IMR-90 (cell line): ENCODE measurements at regions not wholly inside any gene's neighbourhood (a gene's known extent, or its start where the extent isn't known, plus 50 kb on each side); places are given as distances from the start of the nearest gene placed in this dataset.
"Not testable (repeated sequence)": the region's sequence is repeated elsewhere in the genome, so short reads cannot be mapped to it uniquely, and the experiment has no call there.

ENCODE experiments used
- ATAC-seq: fragments of 200-7000 bp; cut with Tn5 transposase; 2 replicates; pipeline ENCODE4 v1.9.1; 2020; ENCODE audit warnings: low read depth, mild to moderate bottlenecking, moderate library complexity
- BruUV-seq: library from RNA; stranded (reverse); fragments of 400-500 nt; replicated peaks from 2 replicates; lab custom pipeline; 2021; lab: Mats Ljungman, UMichigan
- CTCF ChIA-PET: fragments of 300-600 bp; formaldehyde crosslinking; extraction: SDS; loops from one replicate; lab custom pipeline; 2021; ENCODE audit warnings: antibody characterized with exemption; lab: Yijun Ruan, JAX
- POLR2A ChIA-PET: fragments of 300-600 bp; sonication (Branson Sonifier 250); formaldehyde crosslinking; loops from one replicate; lab custom pipeline; 2022; ENCODE audit warnings: antibody characterized with exemption; ENCODE audit not compliant: unreplicated experiment; lab: Charles Lee
- DNase-seq: peaks from one replicate; pipeline ENCODE4 v3.0.0; 2013
- H2AFZ ChIP-seq: replicated peaks from 2 replicates; pipeline ENCODE3; 2013; ENCODE audit warnings: low read length, mild to moderate bottlenecking; ENCODE audit not compliant: poor library complexity
- H2AK5ac ChIP-seq: 2 replicates; pipeline ENCODE4 v1.6.1; 2013; ENCODE audit warnings: low read depth, low read length, inconsistent platforms
- H2AK9ac ChIP-seq: replicated peaks from 2 replicates; pipeline ENCODE3; 2013; ENCODE audit warnings: mild to moderate bottlenecking, low read depth, low read length, moderate library complexity; ENCODE audit not compliant: poor library complexity
- H2BK120ac ChIP-seq: 2 replicates; pipeline ENCODE4 v1.6.1; 2013; ENCODE audit warnings: low read depth, low read length, inconsistent platforms
- H2BK15ac ChIP-seq: 3 replicates; pipeline ENCODE4 v1.6.1; 2013; ENCODE audit warnings: low read depth, low read length, inconsistent platforms
- H2BK20ac ChIP-seq: 2 replicates; pipeline ENCODE4 v1.6.1; 2013; ENCODE audit warnings: low read depth, mild to moderate bottlenecking, inconsistent platforms, low read length, moderate library complexity
- H2BK5ac ChIP-seq: 2 replicates; pipeline ENCODE4 v1.6.1; 2013; ENCODE audit warnings: mild to moderate bottlenecking, low read depth, low read length, inconsistent platforms; ENCODE audit not compliant: poor library complexity, severe bottlenecking
- H3K14ac ChIP-seq: replicated peaks from 2 replicates; pipeline ENCODE4 v1.6.1; 2013; ENCODE audit warnings: low read depth, low read length, inconsistent platforms
- H3K18ac ChIP-seq: 2 replicates; pipeline ENCODE4 v1.6.1; 2013; ENCODE audit warnings: low read depth, low read length, control low read depth
- H3K23ac ChIP-seq: 2 replicates; pipeline ENCODE4 v1.6.1; 2013; ENCODE audit warnings: low read depth, low read length, inconsistent platforms
- H3K27ac ChIP-seq: 2 replicates; pipeline ENCODE4 v1.5.1; 2013; ENCODE audit warnings: mild to moderate bottlenecking, control low read depth, low read length; ENCODE audit not compliant: insufficient read depth
- H3K27me3 ChIP-seq: 2 replicates; pipeline ENCODE4 v1.6.1; 2013; ENCODE audit warnings: low read length; ENCODE audit not compliant: control insufficient read depth, insufficient read depth
- H3K36me3 ChIP-seq: 2 replicates; pipeline ENCODE4 v1.6.1; 2013; ENCODE audit warnings: low read length, mixed read lengths; ENCODE audit not compliant: control insufficient read depth, insufficient read depth
- H3K4ac ChIP-seq: 2 replicates; pipeline ENCODE4 v1.6.1; 2013; ENCODE audit warnings: low read depth, low read length, inconsistent platforms
- H3K4me1 ChIP-seq: 2 replicates; pipeline ENCODE4 v1.6.1; 2013; ENCODE audit warnings: low read length, mixed read lengths; ENCODE audit not compliant: control insufficient read depth, insufficient read depth
- H3K4me2 ChIP-seq: 2 replicates; pipeline ENCODE4 v1.6.1; 2013; ENCODE audit warnings: low read depth, mild to moderate bottlenecking, control low read depth, low read length, moderate library complexity
- H3K4me3 ChIP-seq: 2 replicates; pipeline ENCODE4 v1.5.1; 2013; ENCODE audit warnings: low read depth, mild to moderate bottlenecking, control low read depth, low read length, moderate library complexity; ENCODE audit not compliant: insufficient read depth
- H3K56ac ChIP-seq: 2 replicates; pipeline ENCODE4 v1.6.1; 2013; ENCODE audit warnings: low read length, inconsistent platforms; ENCODE audit not compliant: insufficient read depth; ENCODE audit errors: extremely low read depth
- H3K79me1 ChIP-seq, 2 experiments: 2 replicates each; pipeline ENCODE4 v1.6.1; 2013; ENCODE audit warnings: low read length in 2 of 2, inconsistent platforms in 1 of 2, low read depth in 1 of 2
- H3K9ac ChIP-seq: 2 replicates; pipeline ENCODE4 v1.6.1; 2013; ENCODE audit warnings: low read depth, low read length, control low read depth
- H3K9me1 ChIP-seq: 2 replicates; pipeline ENCODE4 v1.6.1; 2013; ENCODE audit warnings: low read length, inconsistent platforms; ENCODE audit not compliant: insufficient read depth
- H3K9me3 ChIP-seq: 2 replicates; pipeline ENCODE4 v1.6.1; 2013; ENCODE audit warnings: low read length; ENCODE audit not compliant: control insufficient read depth, insufficient read depth
- H4K20me1 ChIP-seq: 2 replicates; pipeline ENCODE4 v1.6.1; 2013; ENCODE audit warnings: low read length, inconsistent platforms; ENCODE audit not compliant: insufficient read depth
- H4K5ac ChIP-seq: 2 replicates; pipeline ENCODE4 v1.6.1; 2013; ENCODE audit warnings: mild to moderate bottlenecking, low read depth, low read length, control low read depth
- H4K8ac ChIP-seq, 2 experiments: 2 replicates each; pipeline ENCODE4 v1.6.1; 2013; ENCODE audit warnings: low read depth in 2 of 2, low read length in 2 of 2, control low read depth in 1 of 2, inconsistent platforms in 1 of 2
- H4K91ac ChIP-seq: 2 replicates; pipeline ENCODE4 v1.6.1; 2013; ENCODE audit warnings: low read depth, low read length, inconsistent platforms; ENCODE audit not compliant: insufficient read depth
- dilution Hi-C: fragments of 300-500 bp; cut with HindIII; formaldehyde crosslinking; loops from one replicate; pipeline ENCODE4 v1.14.3; 2018; ENCODE audit warnings: low sequenced_read_pairs; ENCODE audit not compliant: unreplicated experiment
- in situ Hi-C: fragments of 300-500 bp; cut with MboI; formaldehyde crosslinking; loops from 3 replicates; pipeline ENCODE4 v1.14.3; 2019; ENCODE audit warnings: low sequenced_read_pairs, inconsistent platforms, mixed read lengths
- intact Hi-C: fragments of 100-400 bp; cut with micrococcal nuclease; formaldehyde crosslinking; loops from 2 replicates; pipeline ENCODE4 v1.10.0; 2022

DNA sequence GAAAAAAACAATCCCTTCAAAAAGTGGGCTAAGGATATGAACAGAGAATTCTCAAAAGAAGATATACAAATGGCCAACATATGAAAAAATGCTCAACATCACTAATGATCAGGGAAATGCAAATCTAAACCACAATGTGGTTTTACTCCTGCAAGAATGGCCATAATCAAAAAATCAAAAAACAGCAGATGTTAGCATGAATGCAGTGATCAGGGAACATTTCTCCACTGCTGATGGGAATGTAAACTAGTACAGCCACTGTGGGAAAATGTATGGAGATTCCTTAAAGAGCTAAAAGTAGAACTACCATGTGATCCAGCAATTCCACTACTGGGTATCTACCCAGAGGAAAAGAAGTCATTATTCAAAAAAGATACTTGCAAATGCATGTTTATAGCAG, 138.1 kb downstream of the BLID start:
- BruUV-seq, H3K4me1 ChIP-seq, H3K14ac ChIP-seq, H2BK15ac ChIP-seq, H3K9me3 ChIP-seq, H2AK5ac ChIP-seq, H2BK120ac ChIP-seq, H4K5ac ChIP-seq, H3K27ac ChIP-seq, H3K4me2 ChIP-seq, H3K56ac ChIP-seq, H3K23ac ChIP-seq, H4K20me1 ChIP-seq, H3K9ac ChIP-seq, H3K9me1 ChIP-seq, H3K27me3 ChIP-seq, in situ Hi-C loops, H3K4ac ChIP-seq, ATAC-seq, H2BK5ac ChIP-seq, H2BK20ac ChIP-seq, DNase-seq, H4K8ac ChIP-seq, POLR2A ChIA-PET, H3K79me1 ChIP-seq, H3K36me3 ChIP-seq, H3K4me3 ChIP-seq, H2AFZ ChIP-seq, CTCF ChIA-PET, H4K91ac ChIP-seq, intact Hi-C loops, H2AK9ac ChIP-seq, dilution Hi-C loops, H3K18ac ChIP-seq: not testable (repeated sequence)
